Lower lobe of right lung (tissue), 2 donors: ENCODE measurements at regions not wholly inside any gene's neighbourhood (a gene's known extent, or its start where the extent isn't known, plus 50 kb on each side); places are given as distances from the start of the nearest gene placed in this dataset.

Experiments used
- ATAC-seq, 2 donors: fragments of 200-7000 bp; cut with Tn5 transposase; one replicate each; pipeline ENCODE4 v1.9.1; 2020 to 2022; ENCODE audit warnings: mild to moderate bottlenecking in 2 of 2, moderate library complexity in 2 of 2
- DNase-seq: peaks from one replicate; pipeline ENCODE4 v3.0.0-alpha.2; 2020
- H3K27ac ChIP-seq: fragments of 200-600 bp; one replicate; pipeline ENCODE4 v1.8.0; 2022
- H3K27me3 ChIP-seq: fragments of 200-600 bp; one replicate; pipeline ENCODE4 v1.8.0; 2022; ENCODE audit warnings: low read depth
- H3K36me3 ChIP-seq: fragments of 200-600 bp; one replicate; pipeline ENCODE4 v1.8.0; 2022; ENCODE audit warnings: mild to moderate bottlenecking
- H3K4me1 ChIP-seq: fragments of 200-600 bp; one replicate; pipeline ENCODE4 v1.8.0; 2022
- H3K4me3 ChIP-seq: fragments of 200-600 bp; one replicate; pipeline ENCODE4 v1.8.0; 2022; ENCODE audit warnings: mild to moderate bottlenecking
- H3K9me3 ChIP-seq: fragments of 200-600 bp; one replicate; pipeline ENCODE4 v1.8.0; 2022
- intact Hi-C: fragments of 100-400 bp; cut with DNase I; formaldehyde crosslinking; loops from one replicate; pipeline ENCODE4 v1.11.0; 2022
- TF ChIP-seq, protein P1 (sequence below): fragments of 200-600 bp; IDR thresholded peaks from one replicate; pipeline ENCODE4 v1.8.0; 2022; ENCODE audit warnings: antibody characterized with exemption, mild to moderate bottlenecking
- donor health status: DM: no; HTN: yes; CAD: no; lungs with severe emphysema.

- no peaks in the 10 kb centered on the region for H3K9me3 ChIP-seq
- peaks cover 41% of the 10 kb centered on the region for H3K4me1 ChIP-seq
- H3K27me3 ChIP-seq, result no peaks in the 10 kb centered on the region
- peak overlapping the region; percentile 21 for H3K27ac ChIP-seq
- DNase-seq (no peak), ATAC-seq (peak in 1 of 2 donors; percentile 26)
- H3K36me3 ChIP-seq, result no peaks in the 10 kb centered on the region
- H3K4me3 ChIP-seq, result no peak overlapping the region
- TF ChIP-seq, protein P1, sequence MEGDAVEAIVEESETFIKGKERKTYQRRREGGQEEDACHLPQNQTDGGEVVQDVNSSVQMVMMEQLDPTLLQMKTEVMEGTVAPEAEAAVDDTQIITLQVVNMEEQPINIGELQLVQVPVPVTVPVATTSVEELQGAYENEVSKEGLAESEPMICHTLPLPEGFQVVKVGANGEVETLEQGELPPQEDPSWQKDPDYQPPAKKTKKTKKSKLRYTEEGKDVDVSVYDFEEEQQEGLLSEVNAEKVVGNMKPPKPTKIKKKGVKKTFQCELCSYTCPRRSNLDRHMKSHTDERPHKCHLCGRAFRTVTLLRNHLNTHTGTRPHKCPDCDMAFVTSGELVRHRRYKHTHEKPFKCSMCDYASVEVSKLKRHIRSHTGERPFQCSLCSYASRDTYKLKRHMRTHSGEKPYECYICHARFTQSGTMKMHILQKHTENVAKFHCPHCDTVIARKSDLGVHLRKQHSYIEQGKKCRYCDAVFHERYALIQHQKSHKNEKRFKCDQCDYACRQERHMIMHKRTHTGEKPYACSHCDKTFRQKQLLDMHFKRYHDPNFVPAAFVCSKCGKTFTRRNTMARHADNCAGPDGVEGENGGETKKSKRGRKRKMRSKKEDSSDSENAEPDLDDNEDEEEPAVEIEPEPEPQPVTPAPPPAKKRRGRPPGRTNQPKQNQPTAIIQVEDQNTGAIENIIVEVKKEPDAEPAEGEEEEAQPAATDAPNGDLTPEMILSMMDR, result no peak
- intact Hi-C loops, result no loop called here
Measured at GRCh38 chr2:109702250-109702985, 88.3 kb downstream of the SOWAHC start.

DNA sequence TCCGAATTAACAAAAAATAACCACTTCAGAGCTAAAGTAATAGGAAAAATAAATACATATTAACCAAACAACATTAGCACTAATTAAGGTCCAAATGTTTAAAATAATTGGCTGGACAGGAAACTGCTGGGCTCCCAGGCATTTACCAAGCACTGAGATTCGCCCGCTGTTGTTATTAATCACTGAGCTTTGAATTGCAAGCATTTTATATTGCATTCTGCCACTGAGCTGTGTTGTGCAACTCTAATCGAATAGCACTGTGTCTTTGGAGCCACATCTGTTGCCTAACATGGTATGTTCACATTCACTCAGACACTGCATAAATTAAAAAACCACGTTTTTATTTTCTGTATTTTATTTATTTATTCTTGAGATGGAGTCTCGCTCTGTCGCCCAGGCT lies 88.9 kb downstream of the SOWAHC start:
- intact Hi-C loops, result no loop called here
- no peak overlapping the region for H3K27ac ChIP-seq
- no peak overlapping the region for H3K4me3 ChIP-seq
- no peaks in the 10 kb centered on the region for H3K9me3 ChIP-seq
- H3K36me3 ChIP-seq, result no peaks in the 10 kb centered on the region
- ATAC-seq, result no peak
- peaks cover 41% of the 10 kb centered on the region for H3K4me1 ChIP-seq
- no peaks in the 10 kb centered on the region for H3K27me3 ChIP-seq
- TF ChIP-seq, protein P1, result no peak
- DNase-seq, result no peak

- ATAC-seq (no peak), DNase-seq (no peak)
- TF ChIP-seq, protein P1, result no peak
- H3K9me3 ChIP-seq, result no peaks in the 10 kb centered on the region
- H3K27ac ChIP-seq, result no peak overlapping the region
- peaks cover 41% of the 10 kb centered on the region for H3K4me1 ChIP-seq
- no peaks in the 10 kb centered on the region for H3K36me3 ChIP-seq
- intact Hi-C loops, result no loop called here
- no peak overlapping the region for H3K4me3 ChIP-seq
- no peaks in the 10 kb centered on the region for H3K27me3 ChIP-seq
Measured at GRCh38 chr2:109703798-109704197, 89.6 kb downstream of the SOWAHC start.

- no peak overlapping the region for H3K27ac ChIP-seq
- DNase-seq, result no peak
- intact Hi-C loops, result no loop called here
- no peak overlapping the region for H3K4me3 ChIP-seq
- peaks cover 9% of the 10 kb centered on the region for H3K4me1 ChIP-seq
- no peaks in the 10 kb centered on the region for H3K27me3 ChIP-seq
- no peaks in the 10 kb centered on the region for H3K9me3 ChIP-seq
- peak; percentile 72 to 82 for ATAC-seq
- TF ChIP-seq, protein P1, result no peak
- no peaks in the 10 kb centered on the region for H3K36me3 ChIP-seq
Measured at GRCh38 chr2:109707281-109708147, 86.6 kb upstream of the RGPD5 start.

DNA sequence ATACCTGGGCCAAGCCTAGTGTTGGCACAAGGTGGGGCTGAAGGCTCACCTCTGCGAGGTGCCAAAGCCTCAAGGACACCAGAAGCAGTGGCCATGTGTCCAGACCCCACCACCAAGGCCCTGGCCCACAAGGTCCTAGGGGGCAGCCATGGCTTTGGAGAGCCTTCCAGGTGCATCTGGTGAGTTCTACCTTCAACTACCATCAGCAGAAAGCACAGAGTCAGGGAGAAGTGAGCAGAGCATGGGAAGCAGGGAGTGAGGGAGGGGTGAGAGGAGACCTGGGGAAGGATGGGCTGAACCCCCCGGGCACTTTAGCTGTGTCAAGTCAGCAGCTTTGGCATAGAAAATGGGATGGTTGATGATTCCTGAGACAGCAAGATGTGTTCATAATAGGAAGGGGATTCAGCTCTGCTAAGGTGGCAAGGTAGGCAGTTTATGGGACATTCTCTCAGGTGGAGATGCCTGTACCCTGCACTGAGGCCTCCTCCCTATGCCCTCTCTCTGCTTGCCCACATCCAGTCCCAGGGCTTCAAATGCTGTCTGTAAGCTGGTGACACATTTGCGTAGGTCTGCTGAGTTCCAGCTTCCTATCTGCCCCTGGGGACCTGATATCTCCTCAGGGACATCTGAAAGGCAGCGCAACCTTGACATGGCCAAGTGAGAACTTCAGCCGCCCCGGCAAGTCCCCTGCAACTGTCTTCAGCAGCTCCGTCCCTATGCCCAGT lies 83.4 kb upstream of the RGPD5 start:
- no peak for DNase-seq
- H3K36me3 ChIP-seq, result no peaks in the 10 kb centered on the region
- H3K9me3 ChIP-seq, result no peaks in the 10 kb centered on the region
- intact Hi-C loops, result no loop called here
- H3K27me3 ChIP-seq, result no peaks in the 10 kb centered on the region
- no peaks in the 10 kb centered on the region for H3K4me1 ChIP-seq
- ATAC-seq, result no peak
- TF ChIP-seq, protein P1, result no peak
- H3K27ac ChIP-seq, result no peak overlapping the region
- H3K4me3 ChIP-seq, result no peak overlapping the region
